A673 (cell line): ENCODE measurements at regions not wholly inside any gene's neighbourhood (a gene's known extent, or its start where the extent isn't known, plus 50 kb on each side); places are given as distances from the start of the nearest gene placed in this dataset.

Experiments
- BruUV-seq: library from RNA; stranded (reverse); fragments of 400-500 nt; replicated peaks from 2 replicates; lab custom pipeline; 2021; lab: Mats Ljungman, UMichigan
- CTCF ChIA-PET: fragments of 300-600 bp; sonication (Branson Sonifier 250); formaldehyde crosslinking; loops from one replicate; lab custom pipeline; 2022; ENCODE audit warnings: antibody characterized with exemption; lab: Charles Lee
- POLR2A ChIA-PET: fragments of 300-600 bp; sonication (Branson Sonifier 250); formaldehyde crosslinking; loops from one replicate; lab custom pipeline; 2022; ENCODE audit warnings: antibody characterized with exemption; ENCODE audit not compliant: low non-redundant PET; lab: Charles Lee
- DNase-seq: peaks from one replicate; pipeline ENCODE4 v3.0.0-alpha.2; 2015; ENCODE audit warnings: low spot score
- H3K27ac ChIP-seq: fragments of 200-600 bp; sonication (generic); 2 replicates; pipeline ENCODE4 v1.5.1; 2016; ENCODE audit warnings: mixed run types, low read depth, mild to moderate bottlenecking, mixed read lengths, antibody characterized with exemption, low read length; ENCODE audit not compliant: poor library complexity, severe bottlenecking
- H3K27me3 ChIP-seq: fragments of 200-600 bp; sonication (generic); replicated peaks from 2 replicates; pipeline ENCODE4 v1.6.1; 2017; ENCODE audit warnings: mixed run types, low read depth, mild to moderate bottlenecking, mixed read lengths, antibody characterized with exemption, low read length; ENCODE audit not compliant: insufficient read depth, poor library complexity
- H3K36me3 ChIP-seq: fragments of 200-600 bp; sonication (generic); 2 replicates; pipeline ENCODE4 v1.6.1; 2016; ENCODE audit warnings: mixed run types, mild to moderate bottlenecking, mixed read lengths, antibody characterized with exemption, low read length; ENCODE audit not compliant: insufficient read depth, poor library complexity, severe bottlenecking
- H3K4me1 ChIP-seq: fragments of 200-600 bp; sonication (generic); 2 replicates; pipeline ENCODE4 v1.6.1; 2017; ENCODE audit warnings: mixed run types, mild to moderate bottlenecking, mixed read lengths, antibody characterized with exemption, low read length; ENCODE audit not compliant: insufficient read depth, poor library complexity, severe bottlenecking
- H3K4me3 ChIP-seq: fragments of 200-600 bp; sonication (generic); 2 replicates; pipeline ENCODE4 v1.5.1; 2016; ENCODE audit warnings: low read depth, mixed run types, mild to moderate bottlenecking, mixed read lengths, low read length; ENCODE audit not compliant: poor library complexity, severe bottlenecking
- H3K9me3 ChIP-seq: fragments of 200-600 bp; sonication (generic); 2 replicates; pipeline ENCODE4 v1.6.1; 2016; ENCODE audit warnings: mixed run types, low read depth, mild to moderate bottlenecking, mixed read lengths, antibody characterized with exemption, low read length; ENCODE audit not compliant: poor library complexity, severe bottlenecking
- CTCF ChIP-seq: fragments of 300-800, 200-600 bp; sonication (generic); conservative IDR thresholded peaks from 2 replicates; pipeline ENCODE4 v1.5.1; 2017; ENCODE audit warnings: low read depth, mild to moderate bottlenecking, antibody characterized with exemption, low read length, moderate library complexity, mixed read lengths
- EZH2 ChIP-seq: fragments of 200-600 bp; sonication (generic); IDR thresholded peaks from 2 replicates; pipeline ENCODE4 v1.6.1; 2017; ENCODE audit warnings: borderline replicate concordance, low read depth, mild to moderate bottlenecking, mixed read lengths, antibody characterized with exemption, low read length; ENCODE audit not compliant: poor library complexity, severe bottlenecking
- intact Hi-C: fragments of 100-400 bp; cut with micrococcal nuclease; formaldehyde crosslinking; loops from one replicate; pipeline ENCODE4 v1.10.0; 2022; ENCODE audit not compliant: unreplicated experiment

- CTCF ChIA-PET, result no interaction called here
- TF ChIP-seq CTCF, result no peak
- no peak for TF ChIP-seq EZH2
- no peak overlapping the region for H3K4me3 ChIP-seq
- DNase-seq, result no peak
- H3K4me1 ChIP-seq, result no peaks in the 10 kb centered on the region
- H3K27me3 ChIP-seq, result no peaks in the 10 kb centered on the region
- H3K27ac ChIP-seq, result no peak overlapping the region
- BruUV-seq, result no TSS peak
- H3K9me3 ChIP-seq, result no peaks in the 10 kb centered on the region
- no peaks in the 10 kb centered on the region for H3K36me3 ChIP-seq
- POLR2A ChIA-PET, result no interaction called here
- intact Hi-C loops, result no loop called here
Measured at GRCh38 chr21:15207635-15208370, 143.0 kb upstream of the NRIP1 start.

DNA sequence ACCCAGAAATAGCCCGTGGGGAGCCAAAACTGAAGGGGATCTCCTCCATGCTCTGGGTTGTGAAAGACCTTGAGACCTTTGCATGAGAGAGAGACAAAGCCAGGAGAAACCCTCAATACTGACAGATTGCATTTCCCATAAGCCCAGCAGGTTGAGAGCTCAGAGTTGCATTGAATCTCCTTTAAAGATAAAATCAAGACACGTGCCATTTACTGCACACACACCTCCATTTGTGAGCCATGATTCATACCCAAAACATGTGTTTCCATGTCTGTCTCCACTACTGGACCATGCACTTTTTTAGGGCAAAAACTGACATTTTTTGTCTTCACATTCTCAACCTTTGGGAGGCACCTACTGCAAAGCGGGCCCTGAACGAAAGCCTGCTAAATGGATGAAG is 144.0 kb upstream of the NRIP1 start:
- Histone ChIP-seq H3K27me3 (no peaks in the 10 kb centered on the region), H3K9me3 (no peaks in the 10 kb centered on the region), H3K4me1 (no peaks in the 10 kb centered on the region), H3K4me3 (no peak overlapping the region), H3K36me3 (no peaks in the 10 kb centered on the region), H3K27ac (no peak overlapping the region)
- no peak for DNase-seq
- ChIA-PET CTCF (no interaction called here), POLR2A (no interaction called here)
- TF ChIP-seq CTCF (no peak), EZH2 (no peak)
- BruUV-seq, result no TSS peak
- intact Hi-C loops, result no loop called here

DNA sequence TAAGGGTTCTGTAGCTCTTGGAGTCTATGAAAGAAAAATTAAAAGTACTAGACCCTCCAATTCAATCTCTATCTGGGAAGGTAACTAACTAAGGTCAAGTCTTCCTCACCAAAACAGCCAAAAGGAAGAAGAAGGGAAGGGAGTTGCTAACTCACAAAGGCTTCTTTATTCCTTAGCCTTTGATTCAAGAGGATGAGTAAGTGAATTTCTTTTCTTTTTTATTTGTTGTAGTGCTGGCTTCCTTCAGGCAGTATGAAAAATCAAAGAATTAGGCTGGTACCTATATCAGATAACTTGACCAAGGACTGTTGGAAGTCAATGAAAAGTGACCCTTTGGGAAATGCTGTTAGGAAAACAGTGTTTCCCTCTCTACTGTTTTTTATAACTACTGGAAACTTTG is 144.4 kb upstream of the NRIP1 start:
- no TSS peak for BruUV-seq
- Histone ChIP-seq H3K36me3 (no peaks in the 10 kb centered on the region), H3K27ac (no peak overlapping the region), H3K9me3 (no peaks in the 10 kb centered on the region), H3K27me3 (no peaks in the 10 kb centered on the region), H3K4me3 (no peak overlapping the region), H3K4me1 (no peaks in the 10 kb centered on the region)
- intact Hi-C loops, result no loop called here
- no peak for TF ChIP-seq EZH2
- TF ChIP-seq CTCF, result no peak
- ChIA-PET POLR2A (no interaction called here), CTCF (no interaction called here)
- DNase-seq, result no peak
